Ishikawa (cell line): ENCODE measurements at regions not wholly inside any gene's neighbourhood (a gene's known extent, or its start where the extent isn't known, plus 50 kb on each side); places are given as distances from the start of the nearest gene placed in this dataset.

Experiments
- CEBPB ChIP-seq: IDR thresholded peaks from 2 replicates; pipeline ENCODE4 v1.6.1; 2012
- CREB1 ChIP-seq: IDR thresholded peaks from 2 replicates; pipeline ENCODE4 v1.6.1; 2012; ENCODE audit warnings: low read depth
- EP300 ChIP-seq: IDR thresholded peaks from 2 replicates; pipeline ENCODE4 v1.6.1; 2012; ENCODE audit warnings: borderline replicate concordance
- MAX ChIP-seq: IDR thresholded peaks from 2 replicates; pipeline ENCODE4 v1.6.1; 2012
- NFIC ChIP-seq: IDR thresholded peaks from 2 replicates; pipeline ENCODE4 v1.6.1; 2012
- REST ChIP-seq: IDR thresholded peaks from 2 replicates; pipeline ENCODE4 v1.6.1; 2012; ENCODE audit warnings: low read depth, mild to moderate bottlenecking
- TCF12 ChIP-seq: IDR thresholded peaks from 2 replicates; pipeline ENCODE4 v1.6.1; 2012; ENCODE audit warnings: low read depth
- YY1 ChIP-seq: IDR thresholded peaks from 2 replicates; pipeline ENCODE4 v1.6.1; 2012; ENCODE audit warnings: low read depth
- ZBTB7A ChIP-seq: IDR thresholded peaks from 2 replicates; pipeline ENCODE4 v1.6.1; 2012; ENCODE audit warnings: low read depth

- TF ChIP-seq REST (no peak), CEBPB (no peak), ZBTB7A (no peak), CREB1 (no peak), EP300 (peak; percentile 34; the same call in 1 of the 2 replicates), TCF12 (no peak), NFIC (no peak), MAX (no peak), YY1 (no peak)
These were observed 815.3 kb downstream of the TUSC7 start for GRCh38 chr3:117524890-117525289.
